ENCODE measurements at regions not wholly inside any gene's neighbourhood (a gene's known extent, or its start where the extent isn't known, plus 50 kb on each side); places are given as distances from the start of the nearest gene placed in this dataset.

- no peak for TF ChIP-seq CTCF (IDR thresholded peaks at IDR 0.05; ENCODE audit: low read length)
- TF ChIP-seq EZH2 (optimal IDR thresholded peaks at IDR 0.05; ENCODE audit: low read depth, low read length): no peak
- no peak for TF ChIP-seq EZH2phosphoT487 (IDR thresholded peaks at IDR 0.05; ENCODE audit: low read length)
Observed at GRCh38 chr21:20083925-20084324, 914.3 kb upstream of the NCAM2 start.

All from MM.1S (cell line).